ENCODE measurements at regions not wholly inside any gene's neighbourhood (a gene's known extent, or its start where the extent isn't known, plus 50 kb on each side); places are given as distances from the start of the nearest gene placed in this dataset.

GRCh38 chr17:77767148-77767547 lies 191.4 kb upstream of the TNRC6C start:
- Mint-ChIP-seq H3K27ac (ENCODE audit: unreplicated experiment) (no peak overlapping the region), H3K36me3 (ENCODE audit: unreplicated experiment) (no peaks in the 10 kb centered on the region), H3K9me3 (ENCODE audit: unreplicated experiment) (no peaks in the 10 kb centered on the region), H3K27me3 (ENCODE audit: unreplicated experiment) (peaks cover 41% of the 10 kb centered on the region), H3K4me1 (ENCODE audit: unreplicated experiment) (peaks cover 5% of the 10 kb centered on the region), H3K4me3 (ENCODE audit: unreplicated experiment) (no peak overlapping the region)
- no peak for DNase-seq (ENCODE audit: extremely low spot score, unreplicated experiment)
- TF ChIP-seq CTCF (IDR thresholded peaks at IDR 0.05): no peak

- TF ChIP-seq CTCF (IDR thresholded peaks at IDR 0.05): no peak
- Mint-ChIP-seq H3K9me3 (ENCODE audit: unreplicated experiment) (no peaks in the 10 kb centered on the region), H3K36me3 (ENCODE audit: unreplicated experiment) (no peaks in the 10 kb centered on the region), H3K4me1 (ENCODE audit: unreplicated experiment) (peaks cover 9% of the 10 kb centered on the region), H3K27ac (ENCODE audit: unreplicated experiment) (no peak overlapping the region), H3K4me3 (ENCODE audit: unreplicated experiment) (no peak overlapping the region), H3K27me3 (ENCODE audit: unreplicated experiment) (peaks cover 37% of the 10 kb centered on the region)
- no peak for DNase-seq (ENCODE audit: extremely low spot score, unreplicated experiment)
Measured at GRCh38 chr17:77768248-77768852, 190.2 kb upstream of the TNRC6C start.

DNA sequence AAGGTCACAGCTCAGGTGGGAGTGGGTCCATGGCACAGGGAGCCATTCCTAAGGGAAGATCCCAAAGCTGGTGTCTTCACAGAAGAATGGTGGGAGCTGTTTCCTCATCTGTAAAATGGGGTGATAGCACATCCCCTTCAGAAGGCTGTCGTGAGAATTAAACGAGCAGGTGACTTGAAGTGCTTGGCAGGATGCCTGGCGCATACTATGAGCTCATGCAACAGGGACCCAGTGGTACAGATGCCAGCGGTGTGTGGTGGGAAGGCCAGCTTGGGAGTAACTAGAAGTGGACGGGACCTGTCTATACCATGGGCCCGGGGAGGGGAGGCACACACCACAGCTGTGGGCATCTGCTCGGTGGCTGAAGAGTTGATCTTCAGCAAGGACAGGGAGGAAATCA lies 189.3 kb upstream of the TNRC6C start:
- H3K27me3 Mint-ChIP-seq (ENCODE audit: unreplicated experiment): peaks cover 28% of the 10 kb centered on the region

DNA sequence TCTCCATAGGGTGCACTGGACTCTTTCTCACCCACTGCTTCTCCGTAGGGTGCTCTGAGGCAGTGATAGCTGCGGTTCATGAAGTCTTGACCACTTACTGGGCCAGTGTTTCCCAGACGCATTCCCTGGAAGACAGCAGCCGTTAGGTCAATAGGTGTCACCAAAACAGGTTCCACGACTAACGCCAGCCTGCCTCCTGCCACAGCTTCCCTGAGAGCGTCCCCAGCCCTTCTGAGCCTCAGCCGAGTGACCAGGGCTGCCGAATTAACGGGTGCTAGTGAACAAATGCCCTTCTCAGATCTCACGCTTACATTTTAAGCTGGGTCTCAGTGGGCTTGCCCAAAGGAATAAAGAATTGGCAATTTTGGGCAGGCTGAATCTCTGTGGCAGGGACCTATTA lies 188.7 kb upstream of the TNRC6C start:
- Mint-ChIP-seq H3K36me3 (ENCODE audit: unreplicated experiment) (no peaks in the 10 kb centered on the region), H3K27ac (ENCODE audit: unreplicated experiment) (no peak overlapping the region), H3K4me1 (ENCODE audit: unreplicated experiment) (peaks cover 9% of the 10 kb centered on the region), H3K9me3 (ENCODE audit: unreplicated experiment) (no peaks in the 10 kb centered on the region), H3K27me3 (ENCODE audit: unreplicated experiment) (peaks cover 26% of the 10 kb centered on the region), H3K4me3 (ENCODE audit: unreplicated experiment) (no peak overlapping the region)
- TF ChIP-seq CTCF (IDR thresholded peaks at IDR 0.05): no peak
- no peak for DNase-seq (ENCODE audit: extremely low spot score, unreplicated experiment)

More for the DNA sequence above, 189.3 kb upstream of the TNRC6C start:
- Mint-ChIP-seq H3K4me1 (ENCODE audit: unreplicated experiment) (peaks cover 9% of the 10 kb centered on the region), H3K4me3 (ENCODE audit: unreplicated experiment) (no peak overlapping the region), H3K36me3 (ENCODE audit: unreplicated experiment) (no peaks in the 10 kb centered on the region), H3K27ac (ENCODE audit: unreplicated experiment) (no peak overlapping the region), H3K9me3 (ENCODE audit: unreplicated experiment) (no peaks in the 10 kb centered on the region)
- DNase-seq (ENCODE audit: extremely low spot score, unreplicated experiment): no peak
- TF ChIP-seq CTCF (IDR thresholded peaks at IDR 0.05): no peak

- no peak for DNase-seq (ENCODE audit: extremely low spot score, unreplicated experiment)
- TF ChIP-seq CTCF (IDR thresholded peaks at IDR 0.05): no peak
- Mint-ChIP-seq H3K36me3 (ENCODE audit: unreplicated experiment) (no peaks in the 10 kb centered on the region), H3K4me1 (ENCODE audit: unreplicated experiment) (peaks cover 9% of the 10 kb centered on the region), H3K27me3 (ENCODE audit: unreplicated experiment) (peaks cover 20% of the 10 kb centered on the region), H3K9me3 (ENCODE audit: unreplicated experiment) (no peaks in the 10 kb centered on the region), H3K4me3 (ENCODE audit: unreplicated experiment) (no peak overlapping the region), H3K27ac (ENCODE audit: unreplicated experiment) (no peak overlapping the region)
Measured at GRCh38 chr17:77770331-77771105, 188.0 kb upstream of the TNRC6C start.

All from osteocyte (in vitro differentiated cells).